Upper lobe of left lung (tissue), 6 donors: ENCODE measurements at regions not wholly inside any gene's neighbourhood (a gene's known extent, or its start where the extent isn't known, plus 50 kb on each side); places are given as distances from the start of the nearest gene placed in this dataset.

Source experiments
- ATAC-seq, 2 donors: fragments of 200-7000 bp; cut with Tn5 transposase; one replicate each; pipeline ENCODE4 v1.9.1; 2022; ENCODE audit warnings: mild to moderate bottlenecking in 2 of 2, moderate library complexity in 2 of 2; ENCODE audit not compliant: low FRiP score in 2 of 2
- DNase-seq, 2 donors: peaks; one replicate each; pipeline ENCODE4 v3.0.0-alpha.2; 2019 to 2020
- H3K27ac ChIP-seq, 4 donors: fragments of 200-600 bp; sonication (generic); one replicate each; pipeline ENCODE4 v1.5.1; 2016 to 2019
- H3K27me3 ChIP-seq, 4 donors: fragments of 200-600 bp; sonication (generic); one replicate each; pipeline ENCODE4 v1.5.1; 2017 to 2019
- H3K36me3 ChIP-seq, 4 donors: fragments of 200-600 bp; sonication (generic); one replicate each; pipeline ENCODE4 v1.5.1; 2016 to 2019
- H3K4me1 ChIP-seq, 4 donors: fragments of 200-600 bp; sonication (generic); one replicate each; pipeline ENCODE4 v1.5.1; 2018 to 2019
- H3K4me3 ChIP-seq, 4 donors: fragments of 200-600 bp; sonication (generic); one replicate each; pipeline ENCODE4 v1.5.1; 2017 to 2019; ENCODE audit warnings: mild to moderate bottlenecking in 2 of 4, moderate library complexity in 1 of 4
- H3K9me3 ChIP-seq, 4 donors: fragments of 200-600 bp; sonication (generic); one replicate each; pipeline ENCODE4 v1.5.1; 2018 to 2019
- CTCF ChIP-seq, 6 experiments: fragments of 450-650 bp in 4 of 6; fragments of 200-600 bp in 2 of 6; sonication (generic) in 2 of 6; IDR thresholded peaks; one replicate each; pipeline ENCODE4 v1.5.1; 2016 to 2019; ENCODE audit warnings: antibody characterized with exemption in 6 of 6
- EP300 ChIP-seq, 4 donors: sonication (generic); formaldehyde crosslinking; IDR thresholded peaks; one replicate each; pipeline ENCODE4 v1.5.1; 2017; ENCODE audit warnings: antibody characterized with exemption in 4 of 4, control low read depth in 2 of 4
- POLR2A ChIP-seq, 4 donors: fragments of 450-650 bp; IDR thresholded peaks; one replicate each; pipeline ENCODE4 v1.5.1; 2016 to 2017; ENCODE audit warnings: antibody characterized with exemption in 4 of 4, mild to moderate bottlenecking in 2 of 4
- POLR2AphosphoS5 ChIP-seq, 2 donors: sonication (generic); formaldehyde crosslinking; IDR thresholded peaks; one replicate each; pipeline ENCODE4 v1.5.1; 2017; ENCODE audit warnings: antibody characterized with exemption in 2 of 2
- WGBS, 2 donors: methylation state at CpG; one replicate each; pipeline ENCODE4 v1.1.5; 2017 to 2018; 5-methylcytosine and 5-hydroxymethylcytosine counted together
- donor health status: DM: no; HTN: no; CAD: no; lungs with moderate emphysema.
- donor health status: DM: no; HTN: yes; CAD: no; lungs with severe emphysema.

GRCh38 chr20:60400567-60400966 is 442.3 kb downstream of the CDH26 start:
- H3K27ac ChIP-seq: no peak overlapping the region
- H3K4me1 ChIP-seq: no peaks in the 10 kb centered on the region
- H3K9me3 ChIP-seq: no peaks in the 10 kb centered on the region
- WGBS, 2 donors: 93 to 96% methylated on average over 1 of the region's 1 CpG
- H3K27me3 ChIP-seq: no peaks in the 10 kb centered on the region
- no peak for ATAC-seq
- TF ChIP-seq EP300 (IDR thresholded peaks at IDR 0.05): no peak
- TF ChIP-seq POLR2AphosphoS5 (IDR thresholded peaks at IDR 0.05): no peak
- no peaks in the 10 kb centered on the region for H3K36me3 ChIP-seq
- no peak overlapping the region for H3K4me3 ChIP-seq
- no peak for DNase-seq

- ATAC-seq (no peak), DNase-seq (no peak)
- no peak for TF ChIP-seq EP300 (IDR thresholded peaks at IDR 0.05)
- TF ChIP-seq POLR2A (IDR thresholded peaks at IDR 0.05): no peak
- no peak for TF ChIP-seq POLR2AphosphoS5 (IDR thresholded peaks at IDR 0.05)
- TF ChIP-seq CTCF (IDR thresholded peaks at IDR 0.05): no peak
- no peak overlapping the region for H3K4me3 ChIP-seq
- WGBS, 2 donors: 70 to 72% methylated on average over 8 of the region's 8 CpGs
- H3K4me1 ChIP-seq: no peaks in the 10 kb centered on the region
- no peaks in the 10 kb centered on the region for H3K9me3 ChIP-seq
- H3K27ac ChIP-seq: no peak overlapping the region
- no peaks in the 10 kb centered on the region for H3K36me3 ChIP-seq
- H3K27me3 ChIP-seq: no peaks in the 10 kb centered on the region
Observed at GRCh38 chr20:60402189-60403058, 444.2 kb downstream of the CDH26 start.

GRCh38 chr20:60403105-60403741 is 445.0 kb downstream of the CDH26 start:
- H3K36me3 ChIP-seq: no peaks in the 10 kb centered on the region
- H3K27ac ChIP-seq: no peak overlapping the region
- no peaks in the 10 kb centered on the region for H3K9me3 ChIP-seq
- no peak for TF ChIP-seq POLR2A (IDR thresholded peaks at IDR 0.05)
- TF ChIP-seq POLR2AphosphoS5 (IDR thresholded peaks at IDR 0.05): no peak
- TF ChIP-seq CTCF (IDR thresholded peaks at IDR 0.05): no peak
- TF ChIP-seq EP300 (IDR thresholded peaks at IDR 0.05): no peak
- H3K27me3 ChIP-seq: no peaks in the 10 kb centered on the region
- H3K4me3 ChIP-seq: no peak overlapping the region
- 73 to 77% methylated on average over 8 of the region's 8 CpGs for WGBS, 2 donors
- H3K4me1 ChIP-seq: no peaks in the 10 kb centered on the region
- ATAC-seq: no peak
- no peak for DNase-seq

GRCh38 chr20:60407011-60407771 is 449.0 kb downstream of the CDH26 start:
- no peaks in the 10 kb centered on the region for H3K36me3 ChIP-seq
- no peaks in the 10 kb centered on the region for H3K4me1 ChIP-seq
- 76 to 77% methylated on average over 10 of the region's 10 CpGs for WGBS, 2 donors
- H3K27ac ChIP-seq: no peak overlapping the region
- ATAC-seq (no peak), DNase-seq (no peak)
- TF ChIP-seq POLR2AphosphoS5 (IDR thresholded peaks at IDR 0.05) (no peak), EP300 (IDR thresholded peaks at IDR 0.05) (no peak), POLR2A (IDR thresholded peaks at IDR 0.05) (no peak), CTCF (IDR thresholded peaks at IDR 0.05) (no peak)
- no peak overlapping the region for H3K4me3 ChIP-seq
- no peaks in the 10 kb centered on the region for H3K27me3 ChIP-seq
- no peaks in the 10 kb centered on the region for H3K9me3 ChIP-seq

GRCh38 chr20:60407938-60408337 is 449.7 kb downstream of the CDH26 start:
- Histone ChIP-seq H3K4me3 (no peak overlapping the region), H3K36me3 (no peaks in the 10 kb centered on the region), H3K9me3 (no peaks in the 10 kb centered on the region), H3K4me1 (no peaks in the 10 kb centered on the region), H3K27ac (no peak overlapping the region), H3K27me3 (no peaks in the 10 kb centered on the region)
- TF ChIP-seq POLR2A (IDR thresholded peaks at IDR 0.05) (no peak), POLR2AphosphoS5 (IDR thresholded peaks at IDR 0.05) (no peak), EP300 (IDR thresholded peaks at IDR 0.05) (no peak), CTCF (IDR thresholded peaks at IDR 0.05) (no peak)
- DNase-seq (no peak), ATAC-seq (no peak)
- WGBS, 2 donors: 57 to 67% methylated on average over 1 of the region's 1 CpG
